ENCODE measurements at regions not wholly inside any gene's neighbourhood (a gene's known extent, or its start where the extent isn't known, plus 50 kb on each side); places are given as distances from the start of the nearest gene placed in this dataset.

GRCh38 chr12:106003297-106003696 is 135.5 kb downstream of the NUAK1 start:
- intact Hi-C loops (cut with DNase I, micrococcal nuclease) = no loop called here
- TF ChIP-seq CTCF (IDR thresholded peaks at IDR 0.05) = no peak
- H3K9me3 ChIP-seq = no peaks in the 10 kb centered on the region
- no peaks in the 10 kb centered on the region for H3K4me1 ChIP-seq (ENCODE audit: low read depth)
- no peak overlapping the region for H3K4me3 ChIP-seq
- ATAC-seq (no peak), DNase-seq (no peak)
- no peaks in the 10 kb centered on the region for H3K36me3 ChIP-seq (ENCODE audit: low read depth)

- intact Hi-C loops (cut with DNase I, micrococcal nuclease) = no loop called here
Measured at GRCh38 chr12:106004289-106004688, 134.5 kb downstream of the NUAK1 start.

GRCh38 chr12:106006382-106006781 is 132.4 kb downstream of the NUAK1 start:
- H3K9me3 ChIP-seq = no peaks in the 10 kb centered on the region
- no peak for ATAC-seq
- H3K4me1 ChIP-seq (ENCODE audit: low read depth) = no peaks in the 10 kb centered on the region
- intact Hi-C loops (cut with DNase I, micrococcal nuclease) = no loop called here
- no peak for TF ChIP-seq CTCF (IDR thresholded peaks at IDR 0.05)
- DNase-seq = no peak
- H3K36me3 ChIP-seq (ENCODE audit: low read depth) = no peaks in the 10 kb centered on the region
- no peak overlapping the region for H3K4me3 ChIP-seq

More at GRCh38 chr12:106004289-106004688, 134.5 kb downstream of the NUAK1 start:
- Histone ChIP-seq H3K4me1 (ENCODE audit: low read depth) (no peaks in the 10 kb centered on the region), H3K36me3 (ENCODE audit: low read depth) (no peaks in the 10 kb centered on the region), H3K4me3 (no peak overlapping the region), H3K9me3 (no peaks in the 10 kb centered on the region)
- no peak for ATAC-seq
- DNase-seq = no peak
- no peak for TF ChIP-seq CTCF (IDR thresholded peaks at IDR 0.05)

GRCh38 chr12:106006940-106007339 is 131.8 kb downstream of the NUAK1 start:
- Histone ChIP-seq H3K4me3 (no peak overlapping the region), H3K4me1 (ENCODE audit: low read depth) (no peaks in the 10 kb centered on the region), H3K9me3 (no peaks in the 10 kb centered on the region), H3K36me3 (ENCODE audit: low read depth) (no peaks in the 10 kb centered on the region)
- intact Hi-C loops (cut with DNase I, micrococcal nuclease) = no loop called here
- no peak for DNase-seq
- no peak for ATAC-seq
- no peak for TF ChIP-seq CTCF (IDR thresholded peaks at IDR 0.05)

- DNase-seq (no peak), ATAC-seq (no peak)
- TF ChIP-seq CTCF (IDR thresholded peaks at IDR 0.05) = no peak
- H3K36me3 ChIP-seq (ENCODE audit: low read depth) = no peaks in the 10 kb centered on the region
- intact Hi-C loops (cut with DNase I, micrococcal nuclease) = no loop called here
- no peak overlapping the region for H3K4me3 ChIP-seq
- H3K4me1 ChIP-seq (ENCODE audit: low read depth) = no peaks in the 10 kb centered on the region
- H3K9me3 ChIP-seq = no peaks in the 10 kb centered on the region
Measured at GRCh38 chr12:106010741-106011140, 128.0 kb downstream of the NUAK1 start.

Data from mucosa of descending colon (tissue), 3 donors.